GM12873 (cell line): ENCODE measurements at regions not wholly inside any gene's neighbourhood (a gene's known extent, or its start where the extent isn't known, plus 50 kb on each side); places are given as distances from the start of the nearest gene placed in this dataset.

Source experiments
- TF ChIP-seq, protein P1 (sequence below): IDR thresholded peaks from 2 replicates; pipeline ENCODE4 v1.5.1; 2012; ENCODE audit warnings: low read depth, mild to moderate bottlenecking, moderate library complexity, low read length, control low read depth; ENCODE audit not compliant: insufficient read depth; ENCODE audit errors: missing control alignments

DNA sequence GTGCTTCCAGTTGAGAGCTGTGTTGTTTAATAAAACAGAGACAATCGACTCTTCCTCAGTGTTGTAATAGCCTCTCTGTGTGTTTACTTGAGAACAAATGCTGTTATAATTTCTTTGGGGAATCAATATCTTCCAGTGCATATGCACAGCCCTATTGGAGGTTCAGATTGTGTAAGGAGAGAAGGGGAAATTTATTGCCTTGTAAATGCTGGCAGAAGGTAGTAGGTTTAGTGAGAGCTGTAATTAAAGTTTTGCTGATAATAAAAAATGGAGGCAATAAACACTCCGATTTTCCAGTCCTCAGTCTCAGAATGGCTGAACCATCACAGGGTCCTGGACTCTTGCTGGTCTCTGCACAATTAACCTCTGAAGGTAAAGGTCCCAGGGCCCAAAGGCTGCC is 128.3 kb downstream of the C5orf15 start:
- TF ChIP-seq, protein P1, sequence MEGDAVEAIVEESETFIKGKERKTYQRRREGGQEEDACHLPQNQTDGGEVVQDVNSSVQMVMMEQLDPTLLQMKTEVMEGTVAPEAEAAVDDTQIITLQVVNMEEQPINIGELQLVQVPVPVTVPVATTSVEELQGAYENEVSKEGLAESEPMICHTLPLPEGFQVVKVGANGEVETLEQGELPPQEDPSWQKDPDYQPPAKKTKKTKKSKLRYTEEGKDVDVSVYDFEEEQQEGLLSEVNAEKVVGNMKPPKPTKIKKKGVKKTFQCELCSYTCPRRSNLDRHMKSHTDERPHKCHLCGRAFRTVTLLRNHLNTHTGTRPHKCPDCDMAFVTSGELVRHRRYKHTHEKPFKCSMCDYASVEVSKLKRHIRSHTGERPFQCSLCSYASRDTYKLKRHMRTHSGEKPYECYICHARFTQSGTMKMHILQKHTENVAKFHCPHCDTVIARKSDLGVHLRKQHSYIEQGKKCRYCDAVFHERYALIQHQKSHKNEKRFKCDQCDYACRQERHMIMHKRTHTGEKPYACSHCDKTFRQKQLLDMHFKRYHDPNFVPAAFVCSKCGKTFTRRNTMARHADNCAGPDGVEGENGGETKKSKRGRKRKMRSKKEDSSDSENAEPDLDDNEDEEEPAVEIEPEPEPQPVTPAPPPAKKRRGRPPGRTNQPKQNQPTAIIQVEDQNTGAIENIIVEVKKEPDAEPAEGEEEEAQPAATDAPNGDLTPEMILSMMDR, result no peak

DNA sequence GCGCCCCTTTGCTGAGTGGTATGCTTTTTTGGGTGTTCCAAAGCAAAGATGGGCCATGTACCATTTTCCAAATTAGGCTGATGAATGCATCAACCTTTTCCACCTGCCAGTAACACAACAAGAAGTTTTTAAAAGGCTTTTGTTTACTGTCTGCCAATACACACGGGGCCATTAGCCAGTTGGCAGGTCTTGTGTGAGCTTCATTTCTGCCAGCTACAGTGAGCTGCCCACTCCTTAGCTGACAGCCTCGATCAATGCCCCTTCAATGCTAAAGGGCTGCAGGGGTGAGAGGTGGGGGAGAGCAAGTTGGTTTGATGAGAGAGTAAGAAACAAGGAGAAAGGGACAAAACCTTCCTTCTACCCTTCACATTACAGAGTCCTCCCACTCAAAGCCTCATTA is 128.7 kb downstream of the C5orf15 start:
- TF ChIP-seq, protein P1, result no peak

DNA sequence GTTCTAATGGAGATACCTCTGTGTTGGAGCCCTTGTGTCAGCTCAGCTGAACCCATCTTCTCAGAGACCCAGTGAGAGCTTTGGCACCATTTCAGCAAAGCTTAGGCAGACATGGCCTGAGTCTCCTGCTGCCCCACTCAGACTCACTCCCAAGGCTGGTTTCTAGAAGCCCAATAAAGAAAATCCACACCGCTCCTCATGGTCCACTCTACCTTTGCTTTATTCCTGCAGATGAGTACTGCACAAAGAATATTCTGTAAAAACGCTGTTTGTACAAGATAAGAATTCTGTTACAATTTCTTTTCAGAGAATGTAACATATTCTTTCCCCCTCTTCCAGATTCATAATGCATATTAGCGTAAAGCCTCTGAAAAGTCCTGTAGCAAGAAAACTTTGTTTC is 129.3 kb downstream of the C5orf15 start:
- TF ChIP-seq, protein P1, result no peak

DNA sequence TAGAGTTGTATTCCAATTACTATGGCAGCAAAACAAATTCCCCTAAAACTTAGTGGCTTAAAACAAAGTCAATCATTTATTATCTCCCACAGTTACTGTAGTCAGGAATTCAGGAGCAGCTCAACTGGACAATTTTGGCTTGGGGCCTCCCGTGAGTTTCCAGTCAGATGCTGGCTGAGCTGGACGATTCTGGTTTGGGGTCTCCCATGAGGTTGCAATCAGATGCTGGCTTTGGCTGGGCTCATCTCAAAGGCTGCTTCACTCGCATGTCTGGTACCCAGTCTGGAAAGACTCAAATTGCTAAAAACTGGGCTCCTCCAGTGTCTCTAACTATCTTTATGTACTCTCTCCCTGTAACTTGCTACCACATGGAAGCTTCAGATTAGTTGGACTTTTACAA is 130.1 kb downstream of the C5orf15 start:
- TF ChIP-seq, protein P1, result no peak

DNA sequence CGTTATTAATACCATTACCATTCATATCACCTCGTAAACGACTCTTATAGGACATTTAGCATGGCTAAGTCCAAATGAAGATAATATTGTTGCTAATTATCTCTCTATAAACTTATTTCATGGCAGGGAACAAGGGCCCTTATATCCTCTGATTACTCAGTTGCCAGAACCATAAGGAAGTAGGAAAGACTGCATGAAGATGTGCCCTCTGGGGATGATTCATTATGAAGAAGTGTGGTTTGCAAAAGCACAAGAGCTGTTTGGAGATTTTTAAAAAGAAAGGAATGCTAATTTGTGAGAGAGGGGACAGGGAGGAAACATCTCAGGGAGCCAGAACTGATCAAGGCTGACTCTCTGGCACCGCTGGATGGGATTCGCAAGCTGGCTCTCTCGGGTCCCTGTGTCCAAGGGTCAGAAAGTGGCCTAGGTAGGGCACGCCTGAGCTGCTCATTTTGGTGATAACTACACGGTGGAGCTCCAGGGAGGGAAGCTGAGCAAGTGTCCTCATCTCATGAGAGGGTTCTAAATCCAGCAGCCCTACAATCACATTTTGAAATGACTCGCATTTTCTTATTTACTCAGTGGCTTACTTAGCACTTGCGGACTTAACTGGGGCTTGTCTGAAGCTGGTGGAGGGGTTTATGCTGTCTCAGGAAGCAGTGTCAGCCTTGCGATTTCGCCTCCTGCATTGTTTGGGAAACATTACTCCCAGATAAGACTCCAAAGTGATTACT is 136.8 kb downstream of the C5orf15 start:
- TF ChIP-seq, protein P1, result no peak

DNA sequence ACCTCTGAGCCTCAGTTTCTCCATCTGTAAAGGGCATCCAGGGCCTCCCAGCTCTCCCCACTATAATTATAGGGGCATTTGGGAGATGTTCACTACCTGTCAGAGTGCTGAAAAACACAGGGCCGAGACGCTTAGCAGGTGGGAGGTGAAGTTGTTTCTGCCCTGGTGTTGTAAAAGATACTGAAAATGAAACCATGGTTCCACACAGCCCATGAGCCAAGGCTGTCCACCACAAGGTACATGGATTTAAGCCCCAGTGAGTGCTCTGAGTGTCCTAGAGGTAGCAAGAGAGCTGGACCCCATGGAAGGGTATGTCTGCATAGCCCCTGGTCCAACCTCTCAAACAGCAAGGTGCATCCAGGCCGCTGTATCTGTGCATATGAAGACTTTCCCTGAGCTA is 137.5 kb downstream of the C5orf15 start:
- TF ChIP-seq, protein P1, result no peak

DNA sequence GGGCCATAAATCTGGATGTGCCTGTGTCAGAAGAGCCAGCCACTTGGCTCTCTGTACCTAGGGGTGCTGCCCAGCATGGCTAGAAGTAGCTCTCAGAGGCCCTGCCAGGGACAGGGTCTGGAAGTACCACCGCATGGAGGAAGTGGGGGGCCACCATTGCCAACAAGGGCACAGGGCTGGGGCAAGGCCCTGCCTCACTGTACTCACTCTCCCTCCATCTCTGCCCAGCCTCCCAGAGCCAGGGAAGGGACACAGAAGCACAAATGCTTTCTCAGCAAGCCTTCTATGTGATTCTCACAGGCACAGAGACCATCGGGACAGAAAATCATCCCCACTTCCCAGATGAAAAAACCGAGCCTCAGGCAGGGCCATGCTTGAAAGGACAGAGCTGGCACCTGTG is 138.1 kb downstream of the C5orf15 start:
- TF ChIP-seq, protein P1, result no peak

DNA sequence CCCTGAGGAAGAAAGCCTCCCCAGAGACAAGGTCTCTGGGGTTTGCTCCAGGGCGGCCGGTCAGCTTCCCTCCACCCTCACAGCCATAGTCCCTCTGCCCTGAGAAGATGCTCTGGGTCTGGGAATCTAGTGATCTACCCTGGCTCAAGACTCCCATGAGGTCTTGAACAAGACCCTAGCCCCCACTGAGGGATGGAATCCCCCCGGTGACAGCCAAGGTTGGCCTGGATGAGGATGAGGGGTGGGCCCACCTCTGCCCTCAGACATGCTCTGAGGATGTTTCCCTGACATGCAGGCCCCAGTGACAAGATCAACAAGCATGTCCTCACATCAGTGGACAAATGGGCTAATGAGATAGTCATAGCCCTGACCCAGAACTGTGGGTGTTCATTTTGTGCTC is 138.6 kb downstream of the C5orf15 start:
- TF ChIP-seq, protein P1, result no peak
